HG02885 (cell line): ENCODE measurements at regions not wholly inside any gene's neighbourhood (a gene's known extent, or its start where the extent isn't known, plus 50 kb on each side); places are given as distances from the start of the nearest gene placed in this dataset.
A peak's percentile ranks its signal among the peaks of the same experiment; 100 is the strongest.

Experiments used
- ATAC-seq: cut with Tn5 transposase; IDR thresholded peaks from one replicate; pipeline ENCODE4 v1.9.1; 2021; ENCODE audit warnings: mild to moderate bottlenecking; ENCODE audit not compliant: unreplicated experiment, poor library complexity

DNA sequence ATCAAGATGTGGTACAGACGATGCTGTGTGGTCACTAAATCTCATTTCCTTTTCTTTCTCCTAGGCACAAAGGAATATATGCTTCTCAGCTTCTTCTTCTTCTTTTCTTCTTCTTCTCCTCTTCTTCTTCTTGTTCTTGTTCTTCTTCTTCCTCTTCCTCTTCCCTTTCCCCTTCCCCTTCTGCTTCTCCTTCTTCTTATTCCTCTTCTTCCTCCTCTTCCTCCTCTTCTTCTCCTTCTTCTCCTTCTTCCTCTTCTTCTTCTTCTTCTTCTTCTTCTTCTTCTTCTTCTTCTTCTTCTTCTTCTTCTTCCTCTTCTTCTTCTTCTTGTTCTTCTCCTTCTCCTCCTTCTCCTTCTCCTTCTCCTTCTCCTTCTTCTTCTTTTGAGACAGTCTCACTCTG lies 190.4 kb upstream of the DTNBP1 start:
- ATAC-seq, result no peak

DNA sequence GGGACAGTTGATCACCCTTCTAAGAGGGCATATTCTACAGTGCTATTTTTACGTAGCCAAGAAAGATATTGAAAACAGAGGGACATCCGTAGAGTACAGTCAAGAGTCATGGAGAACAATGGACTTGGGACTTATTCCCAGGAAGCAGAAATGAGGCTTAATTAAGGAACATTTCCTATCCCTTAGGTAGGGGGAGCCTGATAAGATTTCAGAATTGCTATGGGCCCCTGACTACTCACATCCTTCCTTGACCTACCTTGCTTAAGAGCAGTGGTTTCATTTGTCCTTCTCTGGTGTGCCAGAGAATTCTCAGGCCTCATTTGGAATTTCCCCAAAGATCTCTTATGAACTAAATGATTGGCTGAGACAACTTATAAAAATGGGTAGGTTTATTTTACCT lies 189.5 kb upstream of the DTNBP1 start:
- ATAC-seq, result no peak

- ATAC-seq, result no peak
These were observed 186.6 kb upstream of the DTNBP1 start for GRCh38 chr6:15849395-15849794.

DNA sequence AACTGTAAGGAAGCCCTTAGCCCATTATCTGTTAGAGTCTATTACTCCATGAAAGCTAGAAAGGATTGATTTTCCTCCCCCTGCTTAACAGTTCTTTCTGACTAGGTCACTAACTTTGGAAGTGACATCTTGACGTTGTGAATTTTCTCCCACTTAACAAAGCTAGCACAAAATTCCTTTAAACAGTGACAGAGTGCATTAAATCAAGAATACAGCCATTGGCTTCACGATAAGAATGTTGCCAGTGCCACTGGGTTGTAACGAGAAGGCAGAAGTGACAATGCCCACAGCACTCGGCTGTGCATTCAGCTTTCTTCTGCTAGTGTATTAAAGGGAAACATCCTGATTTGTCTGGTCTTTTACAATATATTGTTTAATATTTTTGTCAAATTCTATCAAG lies 182.7 kb upstream of the DTNBP1 start:
- no peak for ATAC-seq

GRCh38 chr6:15843764-15844163 lies 180.9 kb upstream of the DTNBP1 start:
- ATAC-seq, result no peak

DNA sequence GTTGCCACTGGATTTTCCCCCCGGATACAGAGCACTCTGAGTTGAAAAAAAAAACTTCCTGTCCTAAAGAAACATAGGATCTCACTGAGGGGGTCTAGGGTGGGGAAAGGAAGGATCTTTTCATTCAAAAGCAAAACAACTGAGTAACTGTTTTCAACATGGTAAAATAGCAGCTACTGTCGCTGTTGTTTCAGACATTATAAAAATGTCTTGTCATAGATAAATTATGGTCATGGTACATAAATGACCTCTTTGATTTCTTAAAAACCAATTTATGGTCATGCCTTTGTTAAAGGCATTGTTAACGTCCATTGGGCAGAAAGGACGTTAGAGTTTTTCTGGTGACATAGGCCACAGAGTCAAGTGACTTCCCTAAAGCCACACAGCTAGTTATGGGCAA lies 180.4 kb upstream of the DTNBP1 start:
- no peak for ATAC-seq

- ATAC-seq, result no peak
These were observed 179.9 kb upstream of the DTNBP1 start for GRCh38 chr6:15842727-15843117.

- ATAC-seq, result no peak
These were observed 179.3 kb upstream of the DTNBP1 start for GRCh38 chr6:15841937-15842726.

DNA sequence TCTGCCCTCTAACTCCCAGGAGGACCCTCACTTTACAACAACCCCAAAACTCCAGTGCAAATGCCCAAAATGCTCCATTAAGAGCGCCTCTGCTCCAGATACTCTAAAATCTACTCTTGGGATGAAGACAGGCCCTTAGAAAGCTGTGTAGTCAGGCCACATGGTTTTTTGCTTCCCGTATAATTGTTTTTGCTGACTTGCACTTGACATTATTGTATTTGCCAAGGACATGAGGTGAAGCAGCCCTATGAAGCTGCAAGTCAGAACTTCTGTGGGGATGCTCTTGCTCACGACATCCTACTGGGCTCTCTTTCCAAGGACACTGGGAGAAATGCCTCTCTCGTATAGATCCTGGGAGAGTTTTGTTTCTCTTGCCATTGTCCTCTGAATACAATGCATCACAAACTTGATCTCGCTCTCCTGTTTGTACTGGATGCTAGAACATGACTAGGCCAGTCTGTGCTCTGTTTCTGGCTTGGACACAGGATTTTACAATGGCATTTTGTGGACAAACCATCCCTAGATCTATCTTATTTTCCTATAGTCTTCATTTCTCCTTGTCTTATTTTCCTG lies 177.2 kb upstream of the DTNBP1 start:
- ATAC-seq, result no peak

GRCh38 chr6:15837205-15837604 lies 174.4 kb upstream of the DTNBP1 start:
- ATAC-seq, result no peak

DNA sequence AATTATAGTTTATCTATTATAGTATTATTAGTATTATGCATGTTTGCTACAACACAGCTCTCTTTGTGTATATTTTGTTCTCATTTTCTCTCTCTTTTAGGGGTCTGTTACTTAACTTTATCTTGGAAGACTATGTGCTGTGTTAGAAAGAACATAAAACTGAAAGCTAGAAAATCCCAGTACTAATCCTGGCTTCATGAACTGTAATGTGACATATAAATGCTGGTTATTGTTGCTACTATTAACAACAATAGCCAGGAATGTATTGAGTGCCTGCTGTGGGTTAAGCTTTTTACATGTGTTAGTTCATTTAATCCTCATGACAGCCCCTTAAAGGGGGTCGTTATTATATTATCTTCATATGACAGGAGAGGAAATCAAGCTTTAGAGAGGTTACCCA lies 170.0 kb upstream of the DTNBP1 start:
- ATAC-seq, result no peak

DNA sequence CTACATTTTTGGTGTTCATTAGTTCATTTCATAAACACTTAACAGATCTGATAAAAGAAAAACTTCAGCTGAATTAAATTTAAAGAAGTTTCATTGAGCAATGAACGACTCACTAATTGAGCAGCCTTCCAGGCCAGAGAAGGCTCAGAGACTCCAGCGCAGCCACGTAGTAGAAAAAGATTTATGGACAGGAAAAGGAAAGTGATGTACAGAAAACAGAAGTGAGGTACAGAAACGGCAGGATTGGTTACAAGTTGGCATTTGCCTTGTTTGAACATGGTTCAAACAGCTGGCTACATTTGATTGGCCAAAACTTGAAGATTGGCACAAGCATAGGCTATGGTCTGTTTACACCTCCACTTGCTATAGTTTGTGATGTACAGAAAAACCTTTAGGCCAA lies 166.3 kb upstream of the DTNBP1 start:
- ATAC-seq, result no peak

GRCh38 chr6:15827496-15828255 lies 164.8 kb upstream of the DTNBP1 start:
- no peak for ATAC-seq

DNA sequence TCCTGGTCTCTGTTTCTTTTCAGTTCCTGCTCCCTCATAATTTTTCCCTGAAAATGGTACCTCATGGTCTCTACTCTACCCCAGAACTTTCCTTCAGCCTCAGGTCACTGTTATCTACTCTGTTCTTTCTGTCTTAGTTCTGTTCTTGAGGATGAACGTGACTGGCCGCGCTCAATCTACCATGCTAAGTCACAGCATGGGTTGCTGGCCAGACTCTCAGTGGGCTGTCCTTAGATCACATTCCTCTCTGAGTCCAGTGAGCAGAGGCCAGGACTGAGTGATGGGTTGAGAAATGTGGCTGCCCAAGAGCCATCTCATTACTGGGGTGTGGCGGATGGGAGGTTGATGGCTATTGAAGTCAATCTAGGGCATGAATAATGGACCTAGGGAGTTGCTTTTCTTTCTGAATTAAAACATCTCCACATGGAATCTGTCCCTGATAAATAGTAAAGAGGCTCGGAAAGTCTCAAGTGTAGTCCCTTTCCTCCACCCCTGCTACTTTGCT lies 164.0 kb upstream of the DTNBP1 start:
- ATAC-seq, result no peak

DNA sequence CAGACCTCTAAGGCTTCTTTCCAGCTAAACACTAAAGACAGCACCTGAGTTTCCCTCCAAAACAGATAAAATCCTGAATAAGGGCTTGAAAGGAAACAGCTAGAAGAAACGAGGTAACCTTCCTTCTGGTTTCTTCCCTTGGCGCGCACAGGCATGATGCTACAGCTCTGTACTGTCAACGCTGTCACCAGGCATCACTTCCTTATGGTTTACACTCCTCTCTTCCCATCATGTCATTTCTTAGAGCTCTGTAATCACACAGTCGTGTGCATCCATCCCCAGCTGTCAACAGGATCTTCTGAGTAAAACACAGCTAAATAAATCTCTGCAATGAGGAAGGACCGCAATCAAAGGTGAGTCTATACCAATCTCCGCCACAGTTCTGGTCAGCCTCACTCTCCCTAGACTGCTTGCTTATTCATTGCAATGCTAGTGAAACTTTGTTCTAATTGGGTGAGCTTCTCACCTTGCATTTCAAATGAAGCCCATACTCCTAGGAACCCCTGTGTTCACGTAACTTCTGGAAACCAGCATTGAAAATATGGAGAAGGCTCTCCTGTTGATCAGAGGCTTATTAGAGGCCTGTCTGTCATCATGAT lies 162.6 kb upstream of the DTNBP1 start:
- no peak for ATAC-seq

- ATAC-seq, result no peak
These were observed 162.0 kb upstream of the DTNBP1 start for GRCh38 chr6:15824811-15825210.

- ATAC-seq, result peak; percentile 82
These were observed 161.1 kb upstream of the DTNBP1 start for GRCh38 chr6:15823838-15824414.

DNA sequence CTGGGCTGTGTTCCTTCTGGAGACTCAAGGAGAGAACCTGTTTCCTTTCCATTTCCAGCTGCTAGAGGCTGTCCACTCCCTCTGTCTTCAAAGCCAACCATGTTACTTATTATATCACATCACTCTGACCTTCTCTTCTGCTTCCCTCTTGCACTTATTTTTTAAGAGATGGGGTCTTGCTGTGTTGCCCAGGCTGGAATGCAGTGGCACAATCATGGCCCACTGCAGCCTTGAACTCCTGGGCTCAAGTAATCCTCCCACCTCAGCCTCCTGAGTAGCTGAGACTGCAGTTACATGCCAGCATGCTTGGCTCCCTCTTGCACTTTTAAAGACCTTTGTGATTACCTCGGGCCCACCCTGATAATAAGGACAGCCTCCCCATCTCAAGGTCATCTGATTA lies 160.0 kb upstream of the DTNBP1 start:
- no peak for ATAC-seq

- ATAC-seq, result no peak
These were observed 157.0 kb upstream of the DTNBP1 start for GRCh38 chr6:15819841-15820240.

- ATAC-seq, result no peak
These were observed 156.4 kb upstream of the DTNBP1 start for GRCh38 chr6:15819226-15819625.

- ATAC-seq, result no peak
These were observed 155.7 kb upstream of the DTNBP1 start for GRCh38 chr6:15818491-15818890.
